K562 (cell line): ENCODE measurements at regions not wholly inside any gene's neighbourhood (a gene's known extent, or its start where the extent isn't known, plus 50 kb on each side); places are given as distances from the start of the nearest gene placed in this dataset.

Experiments used
- CHD1 ChIP-seq: fragments of 200-600 bp; sonication (generic); IDR thresholded peaks from one replicate; pipeline ENCODE4 v1.6.1; 2012; ENCODE audit warnings: mild to moderate bottlenecking, moderate library complexity, low read length, inconsistent platforms
- EP300 ChIP-seq: IDR thresholded peaks from 2 replicates; pipeline ENCODE4 v1.6.1; 2012; ENCODE audit warnings: low read length, improper control_type of control experiment
- EZH2 ChIP-seq: IDR thresholded peaks from 2 replicates; pipeline ENCODE4 v1.6.1; 2012; ENCODE audit warnings: low read depth, mild to moderate bottlenecking, inconsistent platforms, low read length, borderline replicate concordance
- KLF10 ChIP-seq: fragments of 250-450 bp; sonication (Bioruptor Pico); IDR thresholded peaks from 2 replicates; pipeline ENCODE4 v1.6.1; 2021; ENCODE audit warnings: matching md5 sums
- MYC ChIP-seq, 2 experiments: fragments of 250-450 bp in 1 of 2; sonication (Bioruptor Pico) in 1 of 2; IDR thresholded peaks; 2 replicates each; pipeline versions ENCODE4 v1.5.1 to v1.6.1; 2012 to 2021; ENCODE audit warnings: low read depth in 2 of 2, borderline replicate concordance in 1 of 2, improper control_type of control experiment in 1 of 2, low read length in 1 of 2, mild to moderate bottlenecking in 1 of 2, moderate library complexity in 1 of 2
- POLR2A ChIP-seq: fragments of 450-650 bp; conservative IDR thresholded peaks from 2 replicates; pipeline ENCODE4 v1.6.1; 2016
- TAF1 ChIP-seq: IDR thresholded peaks from 2 replicates; pipeline ENCODE4 v1.6.1; 2011; ENCODE audit warnings: mild to moderate bottlenecking, low read length, moderate library complexity; ENCODE audit not compliant: insufficient read depth, control insufficient read depth, severe bottlenecking; ENCODE audit errors: extremely low read depth
- TF ChIP-seq, protein P1 (sequence below), 3 experiments: IDR thresholded peaks in 2 of 3; conservative IDR thresholded peaks in 1 of 3; 2 replicates each; pipeline ENCODE4 v1.5.1; 2011 to 2012; ENCODE audit warnings: low read length in 3 of 3, mild to moderate bottlenecking in 3 of 3, control low read depth in 2 of 3, improper control_type of control experiment in 1 of 3, inconsistent platforms in 1 of 3, low read depth in 1 of 3, mixed read lengths in 1 of 3, moderate library complexity in 1 of 3; ENCODE audit not compliant: insufficient read depth in 2 of 3
- TF ChIP-seq, protein P2 (sequence below): fragments of 250-450 bp; sonication (Bioruptor Pico); IDR thresholded peaks from 2 replicates; pipeline ENCODE4 v1.5.0; 2021
- TF ChIP-seq, protein P3 (sequence below): fragments of 450-650 bp; conservative IDR thresholded peaks from 2 replicates; pipeline ENCODE4 v1.6.1; 2016; ENCODE audit warnings: missing genetic modification characterization, low read depth, mild to moderate bottlenecking, missing compliant biosample characterization, moderate library complexity
- TF ChIP-seq, protein P4 (sequence below): fragments of 250-450 bp; sonication (Bioruptor Pico); IDR thresholded peaks from 2 replicates; pipeline ENCODE4 v1.5.0; 2022; ENCODE audit warnings: mild to moderate bottlenecking

DNA sequence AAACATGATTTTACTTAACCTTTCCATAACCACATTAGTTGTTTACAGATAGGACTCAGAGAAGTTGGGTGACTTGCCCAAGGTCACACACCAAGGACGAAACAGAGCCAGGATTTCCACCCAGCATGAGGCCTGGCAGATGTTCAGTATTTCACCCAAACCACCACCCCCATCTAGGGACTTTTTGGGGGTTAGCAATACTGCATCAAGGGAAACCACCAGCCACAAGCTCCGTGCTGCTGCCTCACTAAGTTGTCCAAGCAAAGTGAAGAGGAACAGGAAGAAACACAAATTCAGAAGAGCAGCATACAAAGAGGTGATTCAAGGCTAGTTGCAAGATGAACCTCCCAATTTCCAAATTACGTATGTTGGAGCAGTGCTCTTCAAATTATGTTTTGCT, 219.6 kb upstream of the RORB start:
- TF ChIP-seq EZH2 (no peak), CHD1 (no peak), EP300 (no peak), TAF1 (no peak), POLR2A (no peak), MYC (IDR thresholded peaks at IDR 0.05; ENCODE audit: low read depth, low read length) (no peak), MYC (CRISPR knock-in tag; IDR thresholded peaks at IDR 0.05; ENCODE audit: borderline replicate concordance, low read depth) (no peak), KLF10 (no peak)
- TF ChIP-seq, protein P1, sequence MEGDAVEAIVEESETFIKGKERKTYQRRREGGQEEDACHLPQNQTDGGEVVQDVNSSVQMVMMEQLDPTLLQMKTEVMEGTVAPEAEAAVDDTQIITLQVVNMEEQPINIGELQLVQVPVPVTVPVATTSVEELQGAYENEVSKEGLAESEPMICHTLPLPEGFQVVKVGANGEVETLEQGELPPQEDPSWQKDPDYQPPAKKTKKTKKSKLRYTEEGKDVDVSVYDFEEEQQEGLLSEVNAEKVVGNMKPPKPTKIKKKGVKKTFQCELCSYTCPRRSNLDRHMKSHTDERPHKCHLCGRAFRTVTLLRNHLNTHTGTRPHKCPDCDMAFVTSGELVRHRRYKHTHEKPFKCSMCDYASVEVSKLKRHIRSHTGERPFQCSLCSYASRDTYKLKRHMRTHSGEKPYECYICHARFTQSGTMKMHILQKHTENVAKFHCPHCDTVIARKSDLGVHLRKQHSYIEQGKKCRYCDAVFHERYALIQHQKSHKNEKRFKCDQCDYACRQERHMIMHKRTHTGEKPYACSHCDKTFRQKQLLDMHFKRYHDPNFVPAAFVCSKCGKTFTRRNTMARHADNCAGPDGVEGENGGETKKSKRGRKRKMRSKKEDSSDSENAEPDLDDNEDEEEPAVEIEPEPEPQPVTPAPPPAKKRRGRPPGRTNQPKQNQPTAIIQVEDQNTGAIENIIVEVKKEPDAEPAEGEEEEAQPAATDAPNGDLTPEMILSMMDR (IDR thresholded peaks at IDR 0.05 in 2 of 3, conservative IDR thresholded peaks at IDR 0.05 in 1 of 3; ENCODE audit: insufficient read depth in 2 of 3, low read depth in 1 of 3, low read length in 3 of 3) = no peak
- TF ChIP-seq, protein P2, sequence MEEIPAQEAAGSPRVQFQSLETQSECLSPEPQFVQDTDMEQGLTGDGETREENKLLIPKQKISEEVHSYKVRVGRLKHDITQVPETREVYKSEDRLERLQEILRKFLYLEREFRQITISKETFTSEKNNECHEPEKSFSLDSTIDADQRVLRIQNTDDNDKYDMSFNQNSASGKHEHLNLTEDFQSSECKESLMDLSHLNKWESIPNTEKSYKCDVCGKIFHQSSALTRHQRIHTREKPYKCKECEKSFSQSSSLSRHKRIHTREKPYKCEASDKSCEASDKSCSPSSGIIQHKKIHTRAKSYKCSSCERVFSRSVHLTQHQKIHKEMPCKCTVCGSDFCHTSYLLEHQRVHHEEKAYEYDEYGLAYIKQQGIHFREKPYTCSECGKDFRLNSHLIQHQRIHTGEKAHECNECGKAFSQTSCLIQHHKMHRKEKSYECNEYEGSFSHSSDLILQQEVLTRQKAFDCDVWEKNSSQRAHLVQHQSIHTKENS (CRISPR knock-in tag) = no peak
- TF ChIP-seq, protein P3, sequence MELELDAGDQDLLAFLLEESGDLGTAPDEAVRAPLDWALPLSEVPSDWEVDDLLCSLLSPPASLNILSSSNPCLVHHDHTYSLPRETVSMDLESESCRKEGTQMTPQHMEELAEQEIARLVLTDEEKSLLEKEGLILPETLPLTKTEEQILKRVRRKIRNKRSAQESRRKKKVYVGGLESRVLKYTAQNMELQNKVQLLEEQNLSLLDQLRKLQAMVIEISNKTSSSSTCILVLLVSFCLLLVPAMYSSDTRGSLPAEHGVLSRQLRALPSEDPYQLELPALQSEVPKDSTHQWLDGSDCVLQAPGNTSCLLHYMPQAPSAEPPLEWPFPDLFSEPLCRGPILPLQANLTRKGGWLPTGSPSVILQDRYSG = no peak
- TF ChIP-seq, protein P4, sequence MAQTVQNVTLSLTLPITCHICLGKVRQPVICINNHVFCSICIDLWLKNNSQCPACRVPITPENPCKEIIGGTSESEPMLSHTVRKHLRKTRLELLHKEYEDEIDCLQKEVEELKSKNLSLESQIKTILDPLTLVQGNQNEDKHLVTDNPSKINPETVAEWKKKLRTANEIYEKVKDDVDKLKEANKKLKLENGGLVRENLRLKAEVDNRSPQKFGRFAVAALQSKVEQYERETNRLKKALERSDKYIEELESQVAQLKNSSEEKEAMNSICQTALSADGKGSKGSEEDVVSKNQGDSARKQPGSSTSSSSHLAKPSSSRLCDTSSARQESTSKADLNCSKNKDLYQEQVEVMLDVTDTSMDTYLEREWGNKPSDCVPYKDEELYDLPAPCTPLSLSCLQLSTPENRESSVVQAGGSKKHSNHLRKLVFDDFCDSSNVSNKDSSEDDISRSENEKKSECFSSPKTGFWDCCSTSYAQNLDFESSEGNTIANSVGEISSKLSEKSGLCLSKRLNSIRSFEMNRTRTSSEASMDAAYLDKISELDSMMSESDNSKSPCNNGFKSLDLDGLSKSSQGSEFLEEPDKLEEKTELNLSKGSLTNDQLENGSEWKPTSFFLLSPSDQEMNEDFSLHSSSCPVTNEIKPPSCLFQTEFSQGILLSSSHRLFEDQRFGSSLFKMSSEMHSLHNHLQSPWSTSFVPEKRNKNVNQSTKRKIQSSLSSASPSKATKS (CRISPR knock-in tag) = no peak
